SK-N-SH (cell line): ENCODE measurements at regions not wholly inside any gene's neighbourhood (a gene's known extent, or its start where the extent isn't known, plus 50 kb on each side); places are given as distances from the start of the nearest gene placed in this dataset.

Source experiments
- CTCF ChIP-seq: fragments of 200-600 bp; sonication (generic); IDR thresholded peaks from 2 replicates; pipeline ENCODE4 v1.6.1; 2017; ENCODE audit warnings: antibody characterized with exemption, mild to moderate bottlenecking, moderate library complexity
- EP300 ChIP-seq, 2 experiments: IDR thresholded peaks; 2 replicates each; pipeline versions ENCODE4 v1.4.0 to v1.6.1; 2012; ENCODE audit warnings: borderline replicate concordance in 1 of 2, low read depth in 1 of 2, low read length in 1 of 2
- EZH2phosphoT487 ChIP-seq: fragments of 200-600 bp; sonication (generic); IDR thresholded peaks from 2 replicates; pipeline ENCODE4 v1.6.1; 2017; ENCODE audit warnings: low read depth, mixed run types, mild to moderate bottlenecking, antibody characterized with exemption, moderate library complexity, borderline replicate concordance
- GABPA ChIP-seq: IDR thresholded peaks from 2 replicates; pipeline ENCODE4 v1.4.0; 2012; ENCODE audit warnings: low read depth, mild to moderate bottlenecking
- MXI1 ChIP-seq: IDR thresholded peaks from 2 replicates; pipeline ENCODE4 v1.6.1; 2012; ENCODE audit warnings: mild to moderate bottlenecking, low read depth, low read length, improper control_type of control experiment
- POLR2AphosphoS5 ChIP-seq: IDR thresholded peaks from 2 replicates; pipeline ENCODE4 v1.6.1; 2012; ENCODE audit warnings: low read depth, low read length
- TEAD4 ChIP-seq: IDR thresholded peaks from 2 replicates; pipeline ENCODE4 v1.4.0; 2012; ENCODE audit warnings: mild to moderate bottlenecking, borderline replicate concordance; ENCODE audit not compliant: insufficient read depth
- USF2 ChIP-seq: fragments of 150-350 bp; IDR thresholded peaks from 2 replicates; pipeline ENCODE4 v1.6.1; 2017; ENCODE audit warnings: antibody characterized with exemption, low read length, low read depth, borderline replicate concordance
- ZBTB33 ChIP-seq: IDR thresholded peaks from 2 replicates; pipeline ENCODE4 v1.4.0; 2012; ENCODE audit warnings: low read depth, borderline replicate concordance

- TF ChIP-seq CTCF = no peak
- no peak for TF ChIP-seq MXI1
- no peak for TF ChIP-seq TEAD4
- no peak for TF ChIP-seq USF2
- no peak for TF ChIP-seq ZBTB33
- no peak for TF ChIP-seq GABPA
- no peak for TF ChIP-seq POLR2AphosphoS5
- no peak for TF ChIP-seq EP300 (IDR thresholded peaks at IDR 0.05; ENCODE audit: borderline replicate concordance in 1 of 2, low read depth in 1 of 2, low read length in 1 of 2)
- no peak for TF ChIP-seq EZH2phosphoT487
Measured at GRCh38 chr11:41788177-41788576, 328.7 kb upstream of the LRRC4C start.
